Liver (tissue), 3 donors: ENCODE measurements at regions not wholly inside any gene's neighbourhood (a gene's known extent, or its start where the extent isn't known, plus 50 kb on each side); places are given as distances from the start of the nearest gene placed in this dataset.

Experiments used
- EGR1 ChIP-seq, 2 donors: IDR thresholded peaks; 2 replicates each; pipeline ENCODE4 v1.6.1; 2016 to 2018; ENCODE audit warnings: antibody characterized with exemption in 2 of 2, low read depth in 2 of 2
- GABPA ChIP-seq, 2 donors: IDR thresholded peaks in 1 of 2; conservative IDR thresholded peaks in 1 of 2; 2 replicates each; pipeline ENCODE4 v1.6.1; 2016; ENCODE audit warnings: antibody characterized with exemption in 2 of 2, mild to moderate bottlenecking in 1 of 2, moderate library complexity in 1 of 2
- SP1 ChIP-seq: IDR thresholded peaks from 2 replicates; pipeline ENCODE4 v1.6.1; 2018; ENCODE audit warnings: antibody characterized with exemption, mild to moderate bottlenecking
- TAF1 ChIP-seq: conservative IDR thresholded peaks from 2 replicates; pipeline ENCODE4 v1.6.1; 2016; ENCODE audit warnings: antibody characterized with exemption, mild to moderate bottlenecking
- YY1 ChIP-seq: IDR thresholded peaks from 2 replicates; pipeline ENCODE4 v1.6.1; 2016; ENCODE audit warnings: antibody characterized with exemption, mild to moderate bottlenecking
- TF ChIP-seq, protein P1 (sequence below): fragments of 150-350 bp; IDR thresholded peaks from 2 replicates; pipeline ENCODE4 v1.5.1; 2017; ENCODE audit warnings: improper control_type of control experiment, low read depth, low read length; ENCODE audit not compliant: missing input control
- TF ChIP-seq, protein P2 (sequence below): IDR thresholded peaks from 2 replicates; pipeline ENCODE4 v1.6.1; 2016; ENCODE audit warnings: antibody characterized with exemption
- TF ChIP-seq, protein P3 (sequence below): IDR thresholded peaks from 2 replicates; pipeline ENCODE4 v1.6.1; 2016; ENCODE audit warnings: antibody characterized with exemption
- TF ChIP-seq, protein P4 (sequence below): IDR thresholded peaks from 2 replicates; pipeline ENCODE4 v1.6.1; 2016; ENCODE audit warnings: antibody characterized with exemption, mild to moderate bottlenecking
- donor health status: healthy.
- donor health status: healthy.

DNA sequence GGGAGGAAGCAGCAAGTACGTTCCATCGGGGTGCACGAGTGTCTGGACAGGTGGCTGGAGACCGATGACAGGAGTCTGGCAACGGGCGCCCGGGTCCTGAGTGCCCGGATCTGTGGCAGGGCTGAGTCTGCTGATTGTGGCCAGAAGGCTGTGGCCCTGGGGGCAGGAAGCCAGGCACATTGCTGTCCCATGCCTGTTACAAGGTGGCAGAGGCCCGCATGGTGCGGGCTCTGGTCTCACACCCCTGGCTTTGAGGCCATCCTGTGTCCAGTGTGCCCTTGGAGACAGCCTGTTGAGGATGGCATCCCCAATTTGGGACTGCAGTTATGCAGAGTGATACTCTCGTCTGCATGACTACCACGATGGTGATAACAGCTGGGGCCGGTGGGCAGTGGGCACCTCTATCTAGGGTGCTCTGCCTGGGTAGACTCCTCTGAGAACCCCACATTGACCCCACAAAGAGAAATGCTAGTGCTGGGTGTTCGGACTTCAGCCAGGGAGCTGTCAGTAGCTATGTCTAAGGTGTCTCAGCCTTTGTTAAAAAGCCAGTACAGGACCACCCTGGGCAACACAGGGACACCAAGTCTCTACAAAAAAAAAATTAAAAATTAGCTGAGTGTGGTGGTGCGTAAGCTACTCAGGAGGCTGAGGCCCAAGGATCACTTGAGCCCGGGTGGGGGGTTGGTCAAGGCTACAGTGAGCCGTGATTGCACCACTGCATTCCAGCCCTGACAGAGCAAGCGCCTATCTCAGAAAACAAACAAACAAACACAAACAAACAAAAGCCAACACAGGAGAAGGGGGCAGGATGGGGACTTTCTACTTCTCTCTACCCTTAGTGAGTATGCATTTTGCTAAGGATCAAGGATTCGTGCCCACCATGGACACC lies 88.3 kb downstream of the RHOB start:
- TF ChIP-seq TAF1: no peak
- TF ChIP-seq, protein P1, sequence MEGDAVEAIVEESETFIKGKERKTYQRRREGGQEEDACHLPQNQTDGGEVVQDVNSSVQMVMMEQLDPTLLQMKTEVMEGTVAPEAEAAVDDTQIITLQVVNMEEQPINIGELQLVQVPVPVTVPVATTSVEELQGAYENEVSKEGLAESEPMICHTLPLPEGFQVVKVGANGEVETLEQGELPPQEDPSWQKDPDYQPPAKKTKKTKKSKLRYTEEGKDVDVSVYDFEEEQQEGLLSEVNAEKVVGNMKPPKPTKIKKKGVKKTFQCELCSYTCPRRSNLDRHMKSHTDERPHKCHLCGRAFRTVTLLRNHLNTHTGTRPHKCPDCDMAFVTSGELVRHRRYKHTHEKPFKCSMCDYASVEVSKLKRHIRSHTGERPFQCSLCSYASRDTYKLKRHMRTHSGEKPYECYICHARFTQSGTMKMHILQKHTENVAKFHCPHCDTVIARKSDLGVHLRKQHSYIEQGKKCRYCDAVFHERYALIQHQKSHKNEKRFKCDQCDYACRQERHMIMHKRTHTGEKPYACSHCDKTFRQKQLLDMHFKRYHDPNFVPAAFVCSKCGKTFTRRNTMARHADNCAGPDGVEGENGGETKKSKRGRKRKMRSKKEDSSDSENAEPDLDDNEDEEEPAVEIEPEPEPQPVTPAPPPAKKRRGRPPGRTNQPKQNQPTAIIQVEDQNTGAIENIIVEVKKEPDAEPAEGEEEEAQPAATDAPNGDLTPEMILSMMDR: no peak
- no peak for TF ChIP-seq EGR1 (IDR thresholded peaks at IDR 0.05; ENCODE audit: low read depth in 2 of 2)
- TF ChIP-seq, protein P2, sequence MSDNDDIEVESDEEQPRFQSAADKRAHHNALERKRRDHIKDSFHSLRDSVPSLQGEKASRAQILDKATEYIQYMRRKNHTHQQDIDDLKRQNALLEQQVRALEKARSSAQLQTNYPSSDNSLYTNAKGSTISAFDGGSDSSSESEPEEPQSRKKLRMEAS: no peak
- peak; percentile 53 for TF ChIP-seq SP1
- no peak for TF ChIP-seq GABPA (IDR thresholded peaks at IDR 0.05 in 1 of 2, conservative IDR thresholded peaks at IDR 0.05 in 1 of 2)
- no peak for TF ChIP-seq YY1
- TF ChIP-seq, protein P3, sequence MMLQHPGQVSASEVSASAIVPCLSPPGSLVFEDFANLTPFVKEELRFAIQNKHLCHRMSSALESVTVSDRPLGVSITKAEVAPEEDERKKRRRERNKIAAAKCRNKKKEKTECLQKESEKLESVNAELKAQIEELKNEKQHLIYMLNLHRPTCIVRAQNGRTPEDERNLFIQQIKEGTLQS: no peak
- TF ChIP-seq, protein P4, sequence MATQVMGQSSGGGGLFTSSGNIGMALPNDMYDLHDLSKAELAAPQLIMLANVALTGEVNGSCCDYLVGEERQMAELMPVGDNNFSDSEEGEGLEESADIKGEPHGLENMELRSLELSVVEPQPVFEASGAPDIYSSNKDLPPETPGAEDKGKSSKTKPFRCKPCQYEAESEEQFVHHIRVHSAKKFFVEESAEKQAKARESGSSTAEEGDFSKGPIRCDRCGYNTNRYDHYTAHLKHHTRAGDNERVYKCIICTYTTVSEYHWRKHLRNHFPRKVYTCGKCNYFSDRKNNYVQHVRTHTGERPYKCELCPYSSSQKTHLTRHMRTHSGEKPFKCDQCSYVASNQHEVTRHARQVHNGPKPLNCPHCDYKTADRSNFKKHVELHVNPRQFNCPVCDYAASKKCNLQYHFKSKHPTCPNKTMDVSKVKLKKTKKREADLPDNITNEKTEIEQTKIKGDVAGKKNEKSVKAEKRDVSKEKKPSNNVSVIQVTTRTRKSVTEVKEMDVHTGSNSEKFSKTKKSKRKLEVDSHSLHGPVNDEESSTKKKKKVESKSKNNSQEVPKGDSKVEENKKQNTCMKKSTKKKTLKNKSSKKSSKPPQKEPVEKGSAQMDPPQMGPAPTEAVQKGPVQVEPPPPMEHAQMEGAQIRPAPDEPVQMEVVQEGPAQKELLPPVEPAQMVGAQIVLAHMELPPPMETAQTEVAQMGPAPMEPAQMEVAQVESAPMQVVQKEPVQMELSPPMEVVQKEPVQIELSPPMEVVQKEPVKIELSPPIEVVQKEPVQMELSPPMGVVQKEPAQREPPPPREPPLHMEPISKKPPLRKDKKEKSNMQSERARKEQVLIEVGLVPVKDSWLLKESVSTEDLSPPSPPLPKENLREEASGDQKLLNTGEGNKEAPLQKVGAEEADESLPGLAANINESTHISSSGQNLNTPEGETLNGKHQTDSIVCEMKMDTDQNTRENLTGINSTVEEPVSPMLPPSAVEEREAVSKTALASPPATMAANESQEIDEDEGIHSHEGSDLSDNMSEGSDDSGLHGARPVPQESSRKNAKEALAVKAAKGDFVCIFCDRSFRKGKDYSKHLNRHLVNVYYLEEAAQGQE: no peak
